ENCODE measurements at regions not wholly inside any gene's neighbourhood (a gene's known extent, or its start where the extent isn't known, plus 50 kb on each side); places are given as distances from the start of the nearest gene placed in this dataset.

DNA sequence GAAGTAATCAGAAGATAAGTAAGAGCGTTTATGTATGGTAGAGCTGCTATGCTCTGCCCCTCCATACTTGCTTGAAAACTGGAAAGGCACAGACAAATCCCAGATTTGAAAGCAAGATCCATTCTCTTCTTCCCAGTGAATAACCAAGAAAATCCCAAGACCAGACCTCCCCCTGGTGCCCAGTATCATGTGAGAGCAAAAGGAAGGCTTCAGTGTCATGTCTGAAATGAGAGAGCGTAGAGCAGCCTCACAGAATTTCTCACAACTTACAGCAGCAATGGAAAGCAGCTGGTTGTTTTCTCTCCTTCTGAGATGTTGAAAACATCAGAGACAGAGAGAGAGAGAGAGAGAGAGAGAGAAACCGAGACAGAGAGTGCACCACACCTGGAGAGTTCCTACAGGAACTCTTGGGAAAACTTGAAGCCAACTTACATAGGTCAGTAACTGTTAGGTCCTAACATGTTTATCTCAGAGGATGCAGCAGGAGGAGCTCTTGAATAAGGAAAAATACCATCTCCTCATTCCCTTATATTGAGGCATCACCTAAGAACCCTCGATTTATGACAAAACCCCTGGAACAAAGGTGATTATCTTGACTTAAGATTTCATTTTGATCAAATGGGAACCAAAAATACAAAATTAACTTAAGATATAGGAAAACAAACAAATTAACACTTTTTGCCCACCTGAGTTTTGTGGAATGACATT, 273.3 kb downstream of the NSUN3 start:
- Histone ChIP-seq H3K27me3 (ENCODE audit: insufficient read depth, low read length) (no peaks in the 10 kb centered on the region), H3K4me3 (ENCODE audit: low read depth, low read length, poor library complexity, severe bottlenecking) (no peak overlapping the region), H3K36me3 (ENCODE audit: insufficient read depth, low read length) (no peaks in the 10 kb centered on the region), H3K27ac (ENCODE audit: low read depth, low read length, poor library complexity, severe bottlenecking) (no peak overlapping the region), H3K9me2 (ENCODE audit: low read depth, low read length) (no peaks in the 10 kb centered on the region), H2AFZ (ENCODE audit: low read length) (no peak overlapping the region), H3K79me2 (ENCODE audit: insufficient read depth, low read length) (no peaks in the 10 kb centered on the region), H3K4me2 (ENCODE audit: low read length) (no peak overlapping the region), H3K9me3 (ENCODE audit: low read length) (no peaks in the 10 kb centered on the region), H4K20me1 (ENCODE audit: insufficient read depth, low read length) (no peaks in the 10 kb centered on the region), H3K9ac (ENCODE audit: low read length) (no peak overlapping the region), H3K4me1 (ENCODE audit: insufficient read depth, low read length, severe bottlenecking) (no peaks in the 10 kb centered on the region), H3F3A (ENCODE audit: insufficient read depth, low read length) (no peaks in the 10 kb centered on the region)
- peak; percentile 30; the same call in 1 of the 2 replicates for TF ChIP-seq CTCF (IDR thresholded peaks at IDR 0.05; ENCODE audit: low read length)
- no peak for TF ChIP-seq EZH2 (IDR thresholded peaks at IDR 0.05; ENCODE audit: borderline replicate concordance, low read length)

GRCh38 chr3:94345101-94345500, 282.2 kb downstream of the NSUN3 start:
- Histone ChIP-seq H3K4me1 (ENCODE audit: insufficient read depth, low read length, severe bottlenecking) (no peaks in the 10 kb centered on the region), H3K9me3 (ENCODE audit: low read length) (no peaks in the 10 kb centered on the region), H3K27me3 (ENCODE audit: insufficient read depth, low read length) (no peaks in the 10 kb centered on the region), H3K27ac (ENCODE audit: low read depth, low read length, poor library complexity, severe bottlenecking) (no peak overlapping the region), H3K79me2 (ENCODE audit: insufficient read depth, low read length) (no peaks in the 10 kb centered on the region), H3F3A (ENCODE audit: insufficient read depth, low read length) (no peaks in the 10 kb centered on the region), H2AFZ (ENCODE audit: low read length) (no peak overlapping the region), H3K36me3 (ENCODE audit: insufficient read depth, low read length) (no peaks in the 10 kb centered on the region), H3K4me3 (ENCODE audit: low read depth, low read length, poor library complexity, severe bottlenecking) (no peak overlapping the region), H3K4me2 (ENCODE audit: low read length) (no peak overlapping the region), H3K9ac (ENCODE audit: low read length) (no peak overlapping the region), H4K20me1 (ENCODE audit: insufficient read depth, low read length) (no peaks in the 10 kb centered on the region), H3K9me2 (ENCODE audit: low read depth, low read length) (no peaks in the 10 kb centered on the region)
- TF ChIP-seq EZH2 (IDR thresholded peaks at IDR 0.05; ENCODE audit: borderline replicate concordance, low read length) = no peak
- TF ChIP-seq CTCF (IDR thresholded peaks at IDR 0.05; ENCODE audit: low read length) = no peak

DNA sequence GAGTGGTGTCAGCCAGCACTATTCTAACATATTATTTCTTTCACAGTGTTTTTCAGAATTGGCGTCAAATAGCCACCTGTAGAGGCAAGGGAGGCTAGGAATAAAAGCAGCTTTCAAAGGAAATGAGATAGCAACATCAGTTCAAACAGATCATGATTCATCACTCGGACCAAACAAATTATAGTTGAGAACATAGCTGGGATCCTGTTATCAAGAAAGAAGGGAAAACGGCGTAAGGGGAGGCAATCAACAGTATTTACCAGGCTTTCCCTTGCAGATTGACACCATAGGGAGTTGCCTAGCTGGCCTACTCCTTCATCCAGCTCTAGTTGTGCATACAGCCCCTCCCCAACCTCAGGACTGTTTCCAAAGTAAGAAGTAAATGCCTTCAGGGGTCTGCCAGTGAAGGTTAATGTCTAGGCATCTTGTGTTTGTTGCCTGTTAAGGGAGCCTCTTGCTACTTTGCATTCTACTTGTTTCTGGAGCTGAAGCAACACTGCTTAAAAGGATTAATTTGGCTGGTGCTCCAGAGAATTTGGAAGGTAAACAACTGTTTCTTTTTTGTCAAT, 286.5 kb downstream of the NSUN3 start:
- no peak overlapping the region for H3K9ac ChIP-seq (ENCODE audit: low read length)
- H3K9me3 ChIP-seq (ENCODE audit: low read length) = no peaks in the 10 kb centered on the region
- H3K27me3 ChIP-seq (ENCODE audit: insufficient read depth, low read length) = no peaks in the 10 kb centered on the region
- H3K79me2 ChIP-seq (ENCODE audit: insufficient read depth, low read length) = no peaks in the 10 kb centered on the region
- H3K36me3 ChIP-seq (ENCODE audit: insufficient read depth, low read length) = no peaks in the 10 kb centered on the region
- H4K20me1 ChIP-seq (ENCODE audit: insufficient read depth, low read length) = no peaks in the 10 kb centered on the region
- H3K9me2 ChIP-seq (ENCODE audit: low read depth, low read length) = no peaks in the 10 kb centered on the region
- no peak overlapping the region for H3K4me2 ChIP-seq (ENCODE audit: low read length)
- H3K4me1 ChIP-seq (ENCODE audit: insufficient read depth, low read length, severe bottlenecking) = no peaks in the 10 kb centered on the region
- no peak overlapping the region for H3K4me3 ChIP-seq (ENCODE audit: low read depth, low read length, poor library complexity, severe bottlenecking)
- H3K27ac ChIP-seq (ENCODE audit: low read depth, low read length, poor library complexity, severe bottlenecking) = no peak overlapping the region
- no peaks in the 10 kb centered on the region for H3F3A ChIP-seq (ENCODE audit: insufficient read depth, low read length)
- TF ChIP-seq EZH2 (IDR thresholded peaks at IDR 0.05; ENCODE audit: borderline replicate concordance, low read length) (no peak), CTCF (IDR thresholded peaks at IDR 0.05; ENCODE audit: low read length) (no peak)
- H2AFZ ChIP-seq (ENCODE audit: low read length) = no peak overlapping the region
